ENCODE measurements at regions not wholly inside any gene's neighbourhood (a gene's known extent, or its start where the extent isn't known, plus 50 kb on each side); places are given as distances from the start of the nearest gene placed in this dataset.

- TF ChIP-seq, protein P1, sequence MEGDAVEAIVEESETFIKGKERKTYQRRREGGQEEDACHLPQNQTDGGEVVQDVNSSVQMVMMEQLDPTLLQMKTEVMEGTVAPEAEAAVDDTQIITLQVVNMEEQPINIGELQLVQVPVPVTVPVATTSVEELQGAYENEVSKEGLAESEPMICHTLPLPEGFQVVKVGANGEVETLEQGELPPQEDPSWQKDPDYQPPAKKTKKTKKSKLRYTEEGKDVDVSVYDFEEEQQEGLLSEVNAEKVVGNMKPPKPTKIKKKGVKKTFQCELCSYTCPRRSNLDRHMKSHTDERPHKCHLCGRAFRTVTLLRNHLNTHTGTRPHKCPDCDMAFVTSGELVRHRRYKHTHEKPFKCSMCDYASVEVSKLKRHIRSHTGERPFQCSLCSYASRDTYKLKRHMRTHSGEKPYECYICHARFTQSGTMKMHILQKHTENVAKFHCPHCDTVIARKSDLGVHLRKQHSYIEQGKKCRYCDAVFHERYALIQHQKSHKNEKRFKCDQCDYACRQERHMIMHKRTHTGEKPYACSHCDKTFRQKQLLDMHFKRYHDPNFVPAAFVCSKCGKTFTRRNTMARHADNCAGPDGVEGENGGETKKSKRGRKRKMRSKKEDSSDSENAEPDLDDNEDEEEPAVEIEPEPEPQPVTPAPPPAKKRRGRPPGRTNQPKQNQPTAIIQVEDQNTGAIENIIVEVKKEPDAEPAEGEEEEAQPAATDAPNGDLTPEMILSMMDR (conservative IDR thresholded peaks at IDR 0.05), result no peak
- TF ChIP-seq ZFX (IDR thresholded peaks at IDR 0.05), result no peak
Measured at GRCh38 chrX:19183761-19184477, 61.7 kb upstream of the ADGRG2 start.
